MCF 10A (cell line): ENCODE measurements at regions not wholly inside any gene's neighbourhood (a gene's known extent, or its start where the extent isn't known, plus 50 kb on each side); places are given as distances from the start of the nearest gene placed in this dataset.

Experiments
- BruUV-seq: library from RNA; stranded (reverse); fragments of 400-500 nt; replicated peaks from 2 replicates; lab custom pipeline; 2021; lab: Mats Ljungman, UMichigan
- CTCF ChIA-PET: fragments of 300-600 bp; sonication (Branson Sonifier 250); formaldehyde crosslinking; extraction: SDS; loops from one replicate; lab custom pipeline; 2021; ENCODE audit warnings: antibody characterized with exemption, inconsistent platforms; lab: Yijun Ruan, JAX
- POLR2A ChIA-PET: fragments of 300-600, 350-650 bp; sonication (Branson Sonifier 250); formaldehyde crosslinking; extraction: SDS; loops from one replicate; lab custom pipeline; 2020; ENCODE audit warnings: antibody characterized with exemption, inconsistent platforms; lab: Yijun Ruan, JAX
- DNase-seq: peaks from one replicate; pipeline ENCODE4 v3.0.0-alpha.2; 2018; ENCODE audit not compliant: unreplicated experiment
- H3K27ac Mint-ChIP-seq: one replicate; pipeline ENCODE4 v1.8.0; 2022; ENCODE audit warnings: mild to moderate bottlenecking, low read depth, mixed read lengths; ENCODE audit not compliant: unreplicated experiment
- H3K27me3 Mint-ChIP-seq: one replicate; pipeline ENCODE4 v1.8.0; 2022; ENCODE audit warnings: mixed read lengths; ENCODE audit not compliant: insufficient read depth, unreplicated experiment
- H3K36me3 Mint-ChIP-seq: one replicate; pipeline ENCODE4 v1.8.0; 2022; ENCODE audit warnings: mild to moderate bottlenecking, moderate library complexity, mixed read lengths; ENCODE audit not compliant: insufficient read depth, unreplicated experiment
- H3K4me1 Mint-ChIP-seq: one replicate; pipeline ENCODE4 v1.8.0; 2022; ENCODE audit warnings: mixed read lengths; ENCODE audit not compliant: insufficient read depth, unreplicated experiment
- H3K4me3 Mint-ChIP-seq: one replicate; pipeline ENCODE4 v1.8.0; 2022; ENCODE audit warnings: mild to moderate bottlenecking, moderate library complexity, mixed read lengths; ENCODE audit not compliant: unreplicated experiment
- H3K9me3 Mint-ChIP-seq: one replicate; pipeline ENCODE4 v1.8.0; 2022; ENCODE audit warnings: mixed read lengths; ENCODE audit not compliant: unreplicated experiment
- CTCF ChIP-seq: fragments of 200-600 bp; IDR thresholded peaks from one replicate; pipeline ENCODE4 v1.8.0; 2022; ENCODE audit warnings: antibody characterized with exemption, mild to moderate bottlenecking; ENCODE audit not compliant: unreplicated experiment
- intact Hi-C: fragments of 100-400 bp; cut with micrococcal nuclease; formaldehyde crosslinking; loops from 2 replicates; pipeline ENCODE4 v1.14.1; 2022

- no peaks in the 10 kb centered on the region for H3K9me3 Mint-ChIP-seq
- peaks cover 8% of the 10 kb centered on the region for H3K27me3 Mint-ChIP-seq
- intact Hi-C loops = loop anchor here (10.0 kb wide), 1 partner anchor 740 kb away; no protein-coding TSS in a partner anchor
- no peaks in the 10 kb centered on the region for H3K36me3 Mint-ChIP-seq
- CTCF ChIA-PET = interaction anchor here (1.9 to 3.3 kb wide), 2 partner anchors 9 to 398 kb away, joined by 8 to 28 read pairs; no protein-coding TSS in a partner anchor
- H3K27ac Mint-ChIP-seq = no peak overlapping the region
- no peak overlapping the region for H3K4me3 Mint-ChIP-seq
- no TSS peak for BruUV-seq
- no peak for TF ChIP-seq CTCF
- H3K4me1 Mint-ChIP-seq = no peaks in the 10 kb centered on the region
- no peak for DNase-seq
- POLR2A ChIA-PET = no interaction called here
These were observed 69.8 kb upstream of the CNTLN start for GRCh38 chr9:17065062-17065461.

- CTCF ChIA-PET = interaction anchor here (1.1 to 3.3 kb wide), 4 partner anchors 9 to 398 kb away, joined by 3 to 36 read pairs (median 18); no protein-coding TSS in a partner anchor
- BruUV-seq = no TSS peak
- no peak for DNase-seq
- H3K4me1 Mint-ChIP-seq = no peaks in the 10 kb centered on the region
- intact Hi-C loops = loop anchor here (5.0 to 10.0 kb wide), 2 partner anchors 48 to 740 kb away; no protein-coding TSS in a partner anchor
- H3K27me3 Mint-ChIP-seq = peaks cover 8% of the 10 kb centered on the region
- H3K36me3 Mint-ChIP-seq = no peaks in the 10 kb centered on the region
- H3K27ac Mint-ChIP-seq = no peak overlapping the region
- POLR2A ChIA-PET = no interaction called here
- TF ChIP-seq CTCF = no peak
- no peaks in the 10 kb centered on the region for H3K9me3 Mint-ChIP-seq
- H3K4me3 Mint-ChIP-seq = no peak overlapping the region
These were observed 70.3 kb upstream of the CNTLN start for GRCh38 chr9:17064558-17064957.

- DNase-seq = peak; percentile 72
- Mint-ChIP-seq H3K9me3 (no peaks in the 10 kb centered on the region), H3K27ac (no peak overlapping the region), H3K4me3 (no peak overlapping the region), H3K4me1 (no peaks in the 10 kb centered on the region), H3K27me3 (peaks cover 8% of the 10 kb centered on the region), H3K36me3 (no peaks in the 10 kb centered on the region)
- ChIA-PET CTCF (interaction anchor here (0.6 to 3.3 kb wide), 34 partner anchors 9 to 1792 kb away, joined by 3 to 36 read pairs (median 4); no protein-coding TSS in a partner anchor), POLR2A (interaction anchor here (0.6 kb wide), 1 partner anchor 41 kb away, joined by 4 read pairs; no protein-coding TSS in a partner anchor)
- intact Hi-C loops = loop anchor here (1.0 to 10.0 kb wide), 3 partner anchors 49 to 741 kb away; no protein-coding TSS in a partner anchor
- no TSS peak for BruUV-seq
- TF ChIP-seq CTCF = peak; percentile 74
These were observed 71.2 kb upstream of the CNTLN start for GRCh38 chr9:17063535-17064135.

GRCh38 chr9:17062497-17062896 lies 72.3 kb upstream of the CNTLN start:
- Mint-ChIP-seq H3K27ac (no peak overlapping the region), H3K4me3 (no peak overlapping the region), H3K9me3 (no peaks in the 10 kb centered on the region), H3K27me3 (peaks cover 8% of the 10 kb centered on the region), H3K36me3 (no peaks in the 10 kb centered on the region), H3K4me1 (no peaks in the 10 kb centered on the region)
- intact Hi-C loops = loop anchor here (5.0 to 10.0 kb wide), 2 partner anchors 50 to 742 kb away; no protein-coding TSS in a partner anchor
- no peak for DNase-seq
- ChIA-PET POLR2A (no interaction called here), CTCF (interaction anchor here (0.5 to 3.3 kb wide), 19 partner anchors 11 to 1228 kb away, joined by 3 to 36 read pairs (median 4); no protein-coding TSS in a partner anchor)
- TF ChIP-seq CTCF = no peak
- BruUV-seq = no TSS peak
